NT2/D1 (cell line): ENCODE measurements at regions not wholly inside any gene's neighbourhood (a gene's known extent, or its start where the extent isn't known, plus 50 kb on each side); places are given as distances from the start of the nearest gene placed in this dataset.

Experiments
- SUZ12 ChIP-seq: IDR thresholded peaks from 2 replicates; pipeline ENCODE4 v1.6.1; 2011; ENCODE audit not compliant: insufficient read length, insufficient read depth; ENCODE audit errors: extremely low read depth
- YY1 ChIP-seq: IDR thresholded peaks from 2 replicates; pipeline ENCODE4 v1.6.1; 2011; ENCODE audit not compliant: insufficient read length, insufficient read depth
- ZNF274 ChIP-seq: IDR thresholded peaks from 2 replicates; pipeline ENCODE4 v1.6.1; 2011; ENCODE audit warnings: mild to moderate bottlenecking, low read depth, low read length

GRCh38 chr5:173699966-173700365 lies 83.5 kb upstream of the BOD1 start:
- TF ChIP-seq YY1 = no peak
- TF ChIP-seq ZNF274 = no peak
- no peak for TF ChIP-seq SUZ12
